ENCODE measurements at regions not wholly inside any gene's neighbourhood (a gene's known extent, or its start where the extent isn't known, plus 50 kb on each side); places are given as distances from the start of the nearest gene placed in this dataset.

GRCh38 chr6:74434171-74434570 is 738.2 kb downstream of the CD109 start:
- TF ChIP-seq CTCF (IDR thresholded peaks at IDR 0.05; ENCODE audit: low read length) (no peak), EZH2 (IDR thresholded peaks at IDR 0.05; ENCODE audit: borderline replicate concordance, low read length) (no peak)
- H3K4me3 ChIP-seq (ENCODE audit: low read depth, low read length, poor library complexity, severe bottlenecking): no peak overlapping the region
- no peaks in the 10 kb centered on the region for H3K36me3 ChIP-seq (ENCODE audit: insufficient read depth, low read length)
- no peaks in the 10 kb centered on the region for H3K9me3 ChIP-seq (ENCODE audit: low read length)
- no peaks in the 10 kb centered on the region for H3K4me1 ChIP-seq (ENCODE audit: insufficient read depth, low read length, severe bottlenecking)
- no peak overlapping the region for H3K4me2 ChIP-seq (ENCODE audit: low read length)
- H3K27ac ChIP-seq (ENCODE audit: low read depth, low read length, poor library complexity, severe bottlenecking): no peak overlapping the region
- H3K79me2 ChIP-seq (ENCODE audit: insufficient read depth, low read length): no peaks in the 10 kb centered on the region
- no peak overlapping the region for H2AFZ ChIP-seq (ENCODE audit: low read length)
- H3F3A ChIP-seq (ENCODE audit: insufficient read depth, low read length): no peaks in the 10 kb centered on the region
- H3K27me3 ChIP-seq (ENCODE audit: insufficient read depth, low read length): no peaks in the 10 kb centered on the region
- no peaks in the 10 kb centered on the region for H3K9me2 ChIP-seq (ENCODE audit: low read depth, low read length)
- no peaks in the 10 kb centered on the region for H4K20me1 ChIP-seq (ENCODE audit: insufficient read depth, low read length)
- no peak overlapping the region for H3K9ac ChIP-seq (ENCODE audit: low read length)

DNA sequence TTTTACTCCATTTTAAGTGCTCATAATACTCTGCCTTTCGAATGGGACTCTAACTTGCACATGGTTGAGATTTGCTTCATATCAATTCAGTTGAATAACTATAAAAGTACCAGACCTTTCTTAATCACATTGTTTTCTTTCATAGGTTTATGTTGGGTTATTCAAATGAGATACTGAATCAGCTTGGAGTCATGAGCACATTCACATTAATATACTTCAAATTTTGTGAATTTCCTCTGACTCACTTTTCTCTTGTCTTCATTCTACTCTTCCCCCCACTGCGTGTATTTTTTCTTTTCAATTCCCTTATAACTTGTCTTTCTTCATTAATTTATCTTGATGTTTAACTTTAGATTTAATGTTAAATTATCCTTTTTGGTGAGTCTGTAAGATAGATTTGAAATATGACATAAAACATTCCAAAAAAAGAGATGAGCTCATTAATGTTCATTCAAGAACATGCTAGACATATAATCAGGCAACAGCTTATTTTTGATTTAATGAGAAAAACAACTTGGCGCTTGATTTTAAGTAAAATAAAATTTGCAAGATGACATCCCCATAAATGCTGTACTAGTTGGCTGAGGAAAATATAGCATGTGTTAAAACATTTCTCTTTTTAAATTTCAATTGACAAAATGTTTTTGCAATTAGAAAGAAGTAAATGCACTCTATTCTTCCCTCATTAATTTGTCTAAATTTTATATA is 736.0 kb downstream of the CD109 start:
- Histone ChIP-seq H3K79me2 (ENCODE audit: insufficient read depth, low read length) (no peaks in the 10 kb centered on the region), H3K4me2 (ENCODE audit: low read length) (no peak overlapping the region), H3K9me2 (ENCODE audit: low read depth, low read length) (no peaks in the 10 kb centered on the region), H3K4me1 (ENCODE audit: insufficient read depth, low read length, severe bottlenecking) (no peaks in the 10 kb centered on the region), H3K4me3 (ENCODE audit: low read depth, low read length, poor library complexity, severe bottlenecking) (no peak overlapping the region), H4K20me1 (ENCODE audit: insufficient read depth, low read length) (no peaks in the 10 kb centered on the region), H3K9ac (ENCODE audit: low read length) (no peak overlapping the region), H3K27ac (ENCODE audit: low read depth, low read length, poor library complexity, severe bottlenecking) (no peak overlapping the region), H3K27me3 (ENCODE audit: insufficient read depth, low read length) (no peaks in the 10 kb centered on the region), H3F3A (ENCODE audit: insufficient read depth, low read length) (no peaks in the 10 kb centered on the region), H2AFZ (ENCODE audit: low read length) (no peak overlapping the region), H3K9me3 (ENCODE audit: low read length) (no peaks in the 10 kb centered on the region), H3K36me3 (ENCODE audit: insufficient read depth, low read length) (no peaks in the 10 kb centered on the region)
- no peak for TF ChIP-seq EZH2 (IDR thresholded peaks at IDR 0.05; ENCODE audit: borderline replicate concordance, low read length)
- TF ChIP-seq CTCF (IDR thresholded peaks at IDR 0.05; ENCODE audit: low read length): no peak

GRCh38 chr6:74420221-74420620 is 724.2 kb downstream of the CD109 start:
- H3K9me2 ChIP-seq (ENCODE audit: low read depth, low read length): no peaks in the 10 kb centered on the region
- H4K20me1 ChIP-seq (ENCODE audit: insufficient read depth, low read length): no peaks in the 10 kb centered on the region
- no peaks in the 10 kb centered on the region for H3K9me3 ChIP-seq (ENCODE audit: low read length)
- no peaks in the 10 kb centered on the region for H3K79me2 ChIP-seq (ENCODE audit: insufficient read depth, low read length)
- H3K27ac ChIP-seq (ENCODE audit: low read depth, low read length, poor library complexity, severe bottlenecking): no peak overlapping the region
- no peak overlapping the region for H2AFZ ChIP-seq (ENCODE audit: low read length)
- no peaks in the 10 kb centered on the region for H3F3A ChIP-seq (ENCODE audit: insufficient read depth, low read length)
- H3K4me1 ChIP-seq (ENCODE audit: insufficient read depth, low read length, severe bottlenecking): no peaks in the 10 kb centered on the region
- H3K9ac ChIP-seq (ENCODE audit: low read length): no peak overlapping the region
- TF ChIP-seq EZH2 (IDR thresholded peaks at IDR 0.05; ENCODE audit: borderline replicate concordance, low read length) (no peak), CTCF (IDR thresholded peaks at IDR 0.05; ENCODE audit: low read length) (no peak)
- no peaks in the 10 kb centered on the region for H3K36me3 ChIP-seq (ENCODE audit: insufficient read depth, low read length)
- H3K4me3 ChIP-seq (ENCODE audit: low read depth, low read length, poor library complexity, severe bottlenecking): no peak overlapping the region
- no peak overlapping the region for H3K4me2 ChIP-seq (ENCODE audit: low read length)
- no peaks in the 10 kb centered on the region for H3K27me3 ChIP-seq (ENCODE audit: insufficient read depth, low read length)
